ENCODE measurements at regions not wholly inside any gene's neighbourhood (a gene's known extent, or its start where the extent isn't known, plus 50 kb on each side); places are given as distances from the start of the nearest gene placed in this dataset.

- TF ChIP-seq CTCF (IDR thresholded peaks at IDR 0.05; ENCODE audit: insufficient read depth, missing control alignments) = no peak
- no peak for DNase-seq (ENCODE audit: insufficient read length, low spot score)
- FAIRE-seq = no peak
Measured at GRCh38 chr2:194495046-194495445, 1162.0 kb upstream of the SLC39A10 start.

GRCh38 chr2:194494401-194494800, 1162.6 kb upstream of the SLC39A10 start:
- FAIRE-seq (no peak), DNase-seq (ENCODE audit: insufficient read length, low spot score) (no peak)
- no peak for TF ChIP-seq CTCF (IDR thresholded peaks at IDR 0.05; ENCODE audit: insufficient read depth, missing control alignments)

- no peak for TF ChIP-seq CTCF (IDR thresholded peaks at IDR 0.05; ENCODE audit: insufficient read depth, missing control alignments)
- no peak for DNase-seq (ENCODE audit: insufficient read length, low spot score)
Measured at GRCh38 chr2:194491409-194492115, 1165.5 kb upstream of the SLC39A10 start.

GRCh38 chr2:194486326-194486725, 1170.7 kb upstream of the SLC39A10 start:
- DNase-seq (ENCODE audit: insufficient read length, low spot score) = no peak
- TF ChIP-seq CTCF (IDR thresholded peaks at IDR 0.05; ENCODE audit: insufficient read depth, missing control alignments) = no peak
- FAIRE-seq = no peak

More at GRCh38 chr2:194491409-194492115, 1165.5 kb upstream of the SLC39A10 start:
- no peak for FAIRE-seq

- FAIRE-seq (no peak), DNase-seq (ENCODE audit: insufficient read length, low spot score) (no peak)
- TF ChIP-seq CTCF (IDR thresholded peaks at IDR 0.05; ENCODE audit: insufficient read depth, missing control alignments) = no peak
Measured at GRCh38 chr2:194483041-194483440, 1174.0 kb upstream of the SLC39A10 start.

GRCh38 chr2:194465641-194466040, 1191.4 kb upstream of the SLC39A10 start:
- no peak for FAIRE-seq

More at GRCh38 chr2:194465641-194466040, 1191.4 kb upstream of the SLC39A10 start:
- no peak for TF ChIP-seq CTCF (IDR thresholded peaks at IDR 0.05; ENCODE audit: insufficient read depth, missing control alignments)
- DNase-seq (ENCODE audit: insufficient read length, low spot score) = no peak

All from D721Med (cell line).